ENCODE measurements at regions not wholly inside any gene's neighbourhood (a gene's known extent, or its start where the extent isn't known, plus 50 kb on each side); places are given as distances from the start of the nearest gene placed in this dataset.

DNA sequence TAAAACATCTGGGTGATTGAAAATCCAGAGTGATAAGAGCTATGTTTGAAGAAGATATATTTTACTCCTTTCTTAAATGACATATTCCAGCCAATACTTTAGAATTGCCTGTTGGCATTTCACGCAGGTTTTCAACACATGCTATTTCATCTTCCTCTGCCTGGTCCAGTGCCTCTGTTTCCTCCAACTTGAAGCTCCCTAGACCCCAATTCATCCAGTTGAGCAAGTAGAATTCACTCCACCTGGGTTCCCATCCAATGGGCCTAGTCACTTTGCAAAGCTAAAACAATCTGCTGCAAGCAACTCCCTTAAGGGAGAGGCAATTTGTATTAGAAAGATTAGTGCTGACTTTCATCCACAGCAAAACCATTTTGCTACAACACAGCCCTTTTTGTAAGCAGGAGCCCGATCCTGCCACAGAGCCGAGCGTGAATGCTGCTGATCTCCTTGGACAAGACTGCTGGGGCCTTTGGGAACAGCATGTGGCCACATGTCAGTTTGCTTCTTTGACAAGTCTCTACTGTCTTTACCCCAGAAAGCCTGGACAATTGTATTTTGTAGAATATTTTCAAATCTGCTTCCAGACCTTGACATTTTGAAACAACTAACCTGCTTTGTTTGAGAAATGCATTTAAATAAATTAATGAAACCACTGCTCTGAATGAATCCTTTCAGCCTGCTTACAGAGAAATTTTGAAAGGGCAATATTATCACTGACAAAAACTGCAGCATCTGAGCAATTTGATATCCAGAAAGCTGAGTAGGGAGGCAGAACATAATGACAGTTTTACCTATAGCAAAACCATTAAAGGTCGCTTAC lies 259.1 kb downstream of the TDRD15 start:
- TF ChIP-seq L3MBTL2 (conservative IDR thresholded peaks at IDR 0.05) (no peak), FOXK2 (IDR thresholded peaks at IDR 0.05) (no peak), BHLHE40 (IDR thresholded peaks at IDR 0.05; ENCODE audit: borderline replicate concordance) (no peak), ARNT (IDR thresholded peaks at IDR 0.05) (no peak), TARDBP (IDR thresholded peaks at IDR 0.05) (no peak), FOXM1 (IDR thresholded peaks at IDR 0.05; ENCODE audit: borderline replicate concordance) (no peak), SP1 (IDR thresholded peaks at IDR 0.05) (no peak), CTBP1 (IDR thresholded peaks at IDR 0.05; ENCODE audit: borderline replicate concordance) (no peak)
- TF ChIP-seq, protein P1, sequence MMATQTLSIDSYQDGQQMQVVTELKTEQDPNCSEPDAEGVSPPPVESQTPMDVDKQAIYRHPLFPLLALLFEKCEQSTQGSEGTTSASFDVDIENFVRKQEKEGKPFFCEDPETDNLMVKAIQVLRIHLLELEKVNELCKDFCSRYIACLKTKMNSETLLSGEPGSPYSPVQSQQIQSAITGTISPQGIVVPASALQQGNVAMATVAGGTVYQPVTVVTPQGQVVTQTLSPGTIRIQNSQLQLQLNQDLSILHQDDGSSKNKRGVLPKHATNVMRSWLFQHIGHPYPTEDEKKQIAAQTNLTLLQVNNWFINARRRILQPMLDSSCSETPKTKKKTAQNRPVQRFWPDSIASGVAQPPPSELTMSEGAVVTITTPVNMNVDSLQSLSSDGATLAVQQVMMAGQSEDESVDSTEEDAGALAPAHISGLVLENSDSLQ (IDR thresholded peaks at IDR 0.05), result no peak
- DNase-seq (ENCODE audit: extremely low spot score), result no peak
- CTCF ChIA-PET, result no interaction called here
- POLR2A ChIA-PET, result no interaction called here

DNA sequence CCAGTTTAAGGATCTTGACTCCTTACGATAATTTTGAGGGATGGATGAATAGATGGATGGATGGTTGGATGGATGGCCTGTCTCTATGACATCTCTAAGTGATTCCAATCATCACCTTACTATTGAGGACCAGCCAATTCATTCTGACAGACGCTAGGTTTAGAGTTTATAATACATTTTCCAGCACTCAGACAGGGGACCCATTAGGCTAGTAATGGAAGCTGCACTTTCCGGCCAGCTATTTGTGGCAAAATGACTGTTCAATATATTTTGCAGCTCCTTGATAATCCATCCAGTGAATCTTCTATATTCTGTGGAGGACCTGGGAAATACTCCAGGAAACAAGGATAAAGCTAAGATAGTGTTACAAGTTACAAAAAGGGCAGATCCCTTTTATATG lies 262.9 kb downstream of the TDRD15 start:
- no peak for DNase-seq (ENCODE audit: extremely low spot score)
- ChIA-PET CTCF (no interaction called here), POLR2A (no interaction called here)
- TF ChIP-seq SUZ12 (IDR thresholded peaks at IDR 0.05), result no peak
- TF ChIP-seq HDGF (IDR thresholded peaks at IDR 0.05; ENCODE audit: borderline replicate concordance), result no peak
- no peak for TF ChIP-seq ARNT (IDR thresholded peaks at IDR 0.05)
- no peak for TF ChIP-seq CTBP1 (IDR thresholded peaks at IDR 0.05; ENCODE audit: borderline replicate concordance)
- TF ChIP-seq, protein P1 (IDR thresholded peaks at IDR 0.05), result no peak
- TF ChIP-seq FOXA1 (IDR thresholded peaks at IDR 0.05), result no peak
- no peak for TF ChIP-seq SP1 (IDR thresholded peaks at IDR 0.05)
- TF ChIP-seq FOXK2 (IDR thresholded peaks at IDR 0.05), result no peak
- no peak for TF ChIP-seq BHLHE40 (IDR thresholded peaks at IDR 0.05; ENCODE audit: borderline replicate concordance)

DNA sequence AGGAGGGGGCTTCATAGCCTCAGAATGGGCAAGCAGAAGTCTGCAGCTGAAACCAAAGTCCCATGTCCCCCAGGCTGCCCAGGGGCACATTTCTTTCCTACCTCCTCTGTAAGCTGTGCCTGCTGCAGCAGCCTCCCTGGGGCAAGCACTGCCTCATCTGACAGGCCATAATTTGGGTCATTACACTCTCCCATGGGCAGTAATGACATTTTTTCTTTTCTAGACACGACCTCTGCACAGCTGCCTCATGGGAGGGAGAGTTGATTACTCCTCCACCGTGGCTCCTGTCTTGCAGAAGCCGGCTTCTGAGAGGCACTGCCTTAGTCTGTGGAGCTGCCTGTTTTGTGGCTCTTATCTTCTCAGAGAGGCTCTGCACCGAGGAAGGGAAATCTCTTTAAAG lies 268.9 kb downstream of the TDRD15 start:
- ChIA-PET POLR2A (no interaction called here), CTCF (no interaction called here)
- TF ChIP-seq ARNT (IDR thresholded peaks at IDR 0.05) (no peak), HDGF (IDR thresholded peaks at IDR 0.05; ENCODE audit: borderline replicate concordance) (no peak), FOXM1 (IDR thresholded peaks at IDR 0.05; ENCODE audit: borderline replicate concordance) (no peak), BHLHE40 (IDR thresholded peaks at IDR 0.05; ENCODE audit: borderline replicate concordance) (no peak), L3MBTL2 (conservative IDR thresholded peaks at IDR 0.05) (no peak), ELF4 (IDR thresholded peaks at IDR 0.05) (no peak), FOXA1 (IDR thresholded peaks at IDR 0.05) (no peak), TARDBP (IDR thresholded peaks at IDR 0.05) (no peak), SP1 (IDR thresholded peaks at IDR 0.05) (no peak), ZNF384 (IDR thresholded peaks at IDR 0.05) (no peak), NFRKB (IDR thresholded peaks at IDR 0.05) (no peak)
- TF ChIP-seq, protein P1 (IDR thresholded peaks at IDR 0.05), result no peak
- no peak for DNase-seq (ENCODE audit: extremely low spot score)

GRCh38 chr2:21393173-21393572 lies 269.4 kb downstream of the TDRD15 start:
- CTCF ChIA-PET, result no interaction called here
- POLR2A ChIA-PET, result no interaction called here
- DNase-seq (ENCODE audit: extremely low spot score), result no peak
- TF ChIP-seq SP1 (IDR thresholded peaks at IDR 0.05) (no peak), TARDBP (IDR thresholded peaks at IDR 0.05) (no peak)
- TF ChIP-seq, protein P1 (IDR thresholded peaks at IDR 0.05), result no peak

- TF ChIP-seq CTBP1 (IDR thresholded peaks at IDR 0.05; ENCODE audit: borderline replicate concordance), result no peak
- TF ChIP-seq FOXM1 (IDR thresholded peaks at IDR 0.05; ENCODE audit: borderline replicate concordance), result no peak
- TF ChIP-seq HDGF (IDR thresholded peaks at IDR 0.05; ENCODE audit: borderline replicate concordance), result no peak
- TF ChIP-seq ARNT (IDR thresholded peaks at IDR 0.05), result no peak
- no peak for TF ChIP-seq FOXK2 (IDR thresholded peaks at IDR 0.05)
- no peak for TF ChIP-seq SUZ12 (IDR thresholded peaks at IDR 0.05)
- no peak for TF ChIP-seq ZNF384 (IDR thresholded peaks at IDR 0.05)
- TF ChIP-seq NFRKB (IDR thresholded peaks at IDR 0.05), result no peak
- no peak for TF ChIP-seq ELF4 (IDR thresholded peaks at IDR 0.05)
- peak; percentile 26 for DNase-seq (ENCODE audit: extremely low spot score)
- ChIA-PET CTCF (interaction anchor here (1.3 kb wide), 1 partner anchor 8 kb away, joined by 4 read pairs; no protein-coding TSS in a partner anchor), POLR2A (no interaction called here)
These were observed 271.6 kb downstream of the TDRD15 start for GRCh38 chr2:21395366-21395765.

DNA sequence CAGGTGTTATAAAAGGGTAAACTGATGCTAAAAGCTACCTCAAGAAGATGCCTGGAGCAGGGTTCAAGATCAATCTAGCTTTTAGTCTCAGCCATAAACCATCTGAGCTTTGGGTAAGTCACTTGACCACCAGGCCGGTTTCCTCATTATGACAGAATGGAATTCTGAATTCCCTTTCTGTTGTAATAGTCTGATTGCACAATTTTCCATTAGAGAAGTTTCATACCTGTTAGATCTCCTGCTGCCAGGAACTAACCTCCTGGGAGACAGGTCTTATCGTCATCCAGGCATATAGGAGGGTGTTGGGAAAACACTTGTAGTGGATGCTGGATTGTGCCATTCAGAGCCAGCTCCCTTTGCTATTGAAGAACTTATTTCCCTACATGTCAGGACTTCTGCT lies 272.5 kb downstream of the TDRD15 start:
- no peak for DNase-seq (ENCODE audit: extremely low spot score)
- POLR2A ChIA-PET, result no interaction called here
- CTCF ChIA-PET, result interaction anchor here (1.3 kb wide), 1 partner anchor 7 kb away, joined by 4 read pairs; no protein-coding TSS in a partner anchor
- TF ChIP-seq ZNF384 (IDR thresholded peaks at IDR 0.05) (no peak), SUZ12 (IDR thresholded peaks at IDR 0.05) (no peak), FOXM1 (IDR thresholded peaks at IDR 0.05; ENCODE audit: borderline replicate concordance) (no peak), FOXA1 (IDR thresholded peaks at IDR 0.05) (no peak)
- TF ChIP-seq, protein P1 (IDR thresholded peaks at IDR 0.05), result no peak
